Mammary epithelial cell (primary cell): ENCODE measurements at regions not wholly inside any gene's neighbourhood (a gene's known extent, or its start where the extent isn't known, plus 50 kb on each side); places are given as distances from the start of the nearest gene placed in this dataset.

Source experiments
- EZH2 ChIP-seq: IDR thresholded peaks from 2 replicates; pipeline ENCODE4 v1.6.1; 2012; ENCODE audit warnings: low read length, inconsistent platforms, borderline replicate concordance
- TF ChIP-seq, protein P1 (sequence below), 2 donors: IDR thresholded peaks in 1 of 2; conservative IDR thresholded peaks in 1 of 2; 2 replicates each; pipeline ENCODE4 v1.5.1; 2011 to 2012; ENCODE audit warnings: inconsistent platforms in 2 of 2, low read length in 2 of 2, mild to moderate bottlenecking in 2 of 2, control low read depth in 1 of 2, low read depth in 1 of 2; ENCODE audit not compliant: insufficient read depth in 1 of 2; ENCODE audit errors: extremely low read depth in 1 of 2

DNA sequence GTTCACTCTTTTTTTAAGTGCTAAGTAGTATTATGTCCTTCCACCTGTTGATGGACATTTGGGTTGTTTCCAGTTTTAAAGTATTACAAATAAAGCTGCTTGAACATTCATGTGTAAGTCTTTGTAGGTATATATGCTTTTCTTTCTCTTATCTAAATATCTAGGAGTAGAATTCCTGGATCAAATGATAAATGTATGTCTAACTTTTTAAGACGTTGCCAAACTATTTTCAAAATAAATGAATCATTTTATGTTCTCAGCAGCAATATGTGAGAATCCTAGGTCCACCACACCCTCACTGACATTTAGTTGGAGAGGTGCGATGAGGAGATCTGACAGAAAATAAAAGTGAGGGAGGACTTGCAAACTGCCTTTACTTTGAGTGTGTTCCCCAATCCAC is 291.7 kb upstream of the UGT8 start:
- TF ChIP-seq, protein P1, sequence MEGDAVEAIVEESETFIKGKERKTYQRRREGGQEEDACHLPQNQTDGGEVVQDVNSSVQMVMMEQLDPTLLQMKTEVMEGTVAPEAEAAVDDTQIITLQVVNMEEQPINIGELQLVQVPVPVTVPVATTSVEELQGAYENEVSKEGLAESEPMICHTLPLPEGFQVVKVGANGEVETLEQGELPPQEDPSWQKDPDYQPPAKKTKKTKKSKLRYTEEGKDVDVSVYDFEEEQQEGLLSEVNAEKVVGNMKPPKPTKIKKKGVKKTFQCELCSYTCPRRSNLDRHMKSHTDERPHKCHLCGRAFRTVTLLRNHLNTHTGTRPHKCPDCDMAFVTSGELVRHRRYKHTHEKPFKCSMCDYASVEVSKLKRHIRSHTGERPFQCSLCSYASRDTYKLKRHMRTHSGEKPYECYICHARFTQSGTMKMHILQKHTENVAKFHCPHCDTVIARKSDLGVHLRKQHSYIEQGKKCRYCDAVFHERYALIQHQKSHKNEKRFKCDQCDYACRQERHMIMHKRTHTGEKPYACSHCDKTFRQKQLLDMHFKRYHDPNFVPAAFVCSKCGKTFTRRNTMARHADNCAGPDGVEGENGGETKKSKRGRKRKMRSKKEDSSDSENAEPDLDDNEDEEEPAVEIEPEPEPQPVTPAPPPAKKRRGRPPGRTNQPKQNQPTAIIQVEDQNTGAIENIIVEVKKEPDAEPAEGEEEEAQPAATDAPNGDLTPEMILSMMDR (conservative IDR thresholded peaks at IDR 0.05 in 1 of 2, IDR thresholded peaks at IDR 0.05 in 1 of 2; ENCODE audit: extremely low read depth in 1 of 2, insufficient read depth in 1 of 2, low read depth in 1 of 2, low read length in 2 of 2), result no peak
- TF ChIP-seq EZH2, result no peak
